Stomach (tissue), 4 donors: ENCODE measurements at regions not wholly inside any gene's neighbourhood (a gene's known extent, or its start where the extent isn't known, plus 50 kb on each side); places are given as distances from the start of the nearest gene placed in this dataset.

Source experiments
- CTCF ChIP-seq, 7 experiments: fragments of 450-650 bp in 4 of 7; fragments of 200-600 bp in 3 of 7; sonication (generic) in 3 of 7; IDR thresholded peaks; one replicate each; pipeline ENCODE4 v1.5.1; 2016 to 2019; ENCODE audit warnings: antibody characterized with exemption in 7 of 7, control low read depth in 2 of 7, mild to moderate bottlenecking in 1 of 7
- EP300 ChIP-seq: sonication (generic); formaldehyde crosslinking; IDR thresholded peaks from one replicate; pipeline ENCODE4 v1.6.1; 2017; ENCODE audit warnings: antibody characterized with exemption
- POLR2A ChIP-seq, 4 donors: fragments of 450-650 bp; IDR thresholded peaks; one replicate each; pipeline ENCODE4 v1.6.1; 2016; ENCODE audit warnings: antibody characterized with exemption in 4 of 4, control low read depth in 2 of 4, mild to moderate bottlenecking in 1 of 4, moderate library complexity in 1 of 4
- POLR2AphosphoS5 ChIP-seq, 3 donors: sonication (generic); formaldehyde crosslinking; IDR thresholded peaks; one replicate each; pipeline ENCODE4 v1.6.1; 2016; ENCODE audit warnings: antibody characterized with exemption in 3 of 3

GRCh38 chr9:78109075-78109474 is 77.5 kb upstream of the GNAQ start:
- TF ChIP-seq CTCF (IDR thresholded peaks at IDR 0.05), result no peak
- TF ChIP-seq POLR2A (IDR thresholded peaks at IDR 0.05), result no peak
- TF ChIP-seq EP300, result no peak
- no peak for TF ChIP-seq POLR2AphosphoS5 (IDR thresholded peaks at IDR 0.05)
